HCT116 (cell line): ENCODE measurements at regions not wholly inside any gene's neighbourhood (a gene's known extent, or its start where the extent isn't known, plus 50 kb on each side); places are given as distances from the start of the nearest gene placed in this dataset.

Experiments
- ATAC-seq: fragments of 200-7000 bp; cut with Tn5 transposase; 2 replicates; pipeline ENCODE4 v1.9.1; 2020; ENCODE audit warnings: mild to moderate bottlenecking, moderate library complexity
- BruUV-seq: library from RNA; stranded (reverse); fragments of 400-500 nt; replicated peaks from 2 replicates; lab custom pipeline; 2021; lab: Mats Ljungman, UMichigan
- CTCF ChIA-PET: fragments of 300-600 bp; sonication (Branson Sonifier 250); formaldehyde crosslinking; loops from one replicate; lab custom pipeline; 2021; ENCODE audit warnings: antibody characterized with exemption; lab: Charles Lee
- POLR2A ChIA-PET: fragments of 300-600, 350-600 bp; sonication (Branson Sonifier 250); formaldehyde crosslinking; loops from one replicate; lab custom pipeline; 2021; ENCODE audit warnings: antibody characterized with exemption; lab: Charles Lee
- RAD21 ChIA-PET, 2 experiments: fragments of 300-600 bp; sonication (Branson Sonifier 250); formaldehyde crosslinking; loops; one replicate each; lab custom pipeline; 2023; ENCODE audit warnings: low total read pairs in 2 of 2; ENCODE audit not compliant: uncharacterized antibody in 2 of 2, unreplicated experiment in 2 of 2, low non-redundant PET in 1 of 2; lab: Charles Lee
- DNase-seq: peaks from one replicate; pipeline ENCODE4 v3.0.0-alpha.2; 2010; ENCODE audit warnings: low read depth, low spot score
- H2AFZ ChIP-seq: fragments of 200-600 bp; shearing (Covaris generic), sonication (generic); 2 replicates; pipeline ENCODE4 v1.6.1; 2017; ENCODE audit warnings: low read depth, mixed run types, mixed read lengths, antibody characterized with exemption, low read length; ENCODE audit not compliant: poor library complexity, severe bottlenecking
- H3K27ac ChIP-seq: 2 replicates; pipeline ENCODE4 v1.5.1; 2012; ENCODE audit warnings: low read depth, low read length
- H3K27me3 ChIP-seq: fragments of 200-600 bp; sonication (generic); 2 replicates; pipeline ENCODE4 v1.6.1; 2016; ENCODE audit warnings: mixed run types, low read length, mixed read lengths; ENCODE audit not compliant: insufficient read depth
- H3K36me3 ChIP-seq, 2 experiments: fragments of 200-500 bp in 1 of 2; fragments of 200-600 bp in 1 of 2; sonication (Bioruptor generic) in 1 of 2; sonication (generic) in 1 of 2; 2 replicates each; pipeline versions ENCODE4 v1.5.1 to v1.6.1; 2014 to 2016; ENCODE audit warnings: low read length in 2 of 2, inconsistent platforms in 1 of 2, mixed read lengths in 1 of 2, mixed run types in 1 of 2; ENCODE audit not compliant: insufficient read depth in 2 of 2, control insufficient read depth in 1 of 2
- H3K4me1 ChIP-seq, 2 experiments: fragments of 200-600 bp in 1 of 2; sonication (generic) in 1 of 2; 2 replicates each; pipeline versions ENCODE4 v1.5.1 to v1.6.1; 2012 to 2017; ENCODE audit warnings: low read length in 2 of 2, inconsistent platforms in 1 of 2, mild to moderate bottlenecking in 1 of 2, mixed read lengths in 1 of 2, mixed run types in 1 of 2, moderate library complexity in 1 of 2; ENCODE audit not compliant: insufficient read depth in 2 of 2, control insufficient read depth in 1 of 2
- H3K4me2 ChIP-seq: fragments of 200-600 bp; sonication (generic); 2 replicates; pipeline ENCODE4 v1.6.1; 2017; ENCODE audit warnings: mixed run types, low read length, mixed read lengths
- H3K4me3 ChIP-seq, 2 experiments: fragments of 200-600 bp in 1 of 2; sonication (generic) in 1 of 2; replicated peaks in 1 of 2; 2 replicates each; pipeline ENCODE4 v1.5.1; 2011 to 2016; ENCODE audit warnings: low read length in 2 of 2, control low read depth in 1 of 2, low read depth in 1 of 2, mild to moderate bottlenecking in 1 of 2, mixed read lengths in 1 of 2, mixed run types in 1 of 2
- H3K79me2 ChIP-seq: fragments of 200-600 bp; sonication (generic); 2 replicates; pipeline ENCODE4 v1.6.1; 2017; ENCODE audit warnings: mild to moderate bottlenecking, mixed run types, low read length, moderate library complexity, mixed read lengths; ENCODE audit not compliant: insufficient read depth
- H3K9ac ChIP-seq: fragments of 200-600 bp; sonication (generic); 2 replicates; pipeline ENCODE4 v1.6.1; 2016; ENCODE audit warnings: low read length, mixed read lengths
- H3K9me2 ChIP-seq: fragments of 200-600 bp; sonication (generic), shearing (Covaris generic); 2 replicates; pipeline ENCODE4 v1.6.1; 2017; ENCODE audit warnings: mixed run types, mild to moderate bottlenecking, moderate library complexity; ENCODE audit not compliant: insufficient read depth
- H3K9me3 ChIP-seq, 2 experiments: fragments of 200-500 bp in 1 of 2; fragments of 200-600 bp in 1 of 2; sonication (Bioruptor generic) in 1 of 2; sonication (generic) in 1 of 2; 2 replicates each; pipeline ENCODE4 v1.6.1; 2014 to 2017; ENCODE audit warnings: low read length in 2 of 2, mixed read lengths in 2 of 2, inconsistent platforms in 1 of 2, low read depth in 1 of 2, mild to moderate bottlenecking in 1 of 2, mixed run types in 1 of 2, moderate library complexity in 1 of 2; ENCODE audit not compliant: control insufficient read depth in 1 of 2, insufficient read depth in 1 of 2
- H4K20me1 ChIP-seq: fragments of 200-600 bp; sonication (generic), shearing (Covaris generic); 2 replicates; pipeline ENCODE4 v1.6.1; 2017; ENCODE audit warnings: mixed run types, mild to moderate bottlenecking, moderate library complexity; ENCODE audit not compliant: insufficient read depth
- CBX3 ChIP-seq: IDR thresholded peaks from 2 replicates; pipeline ENCODE4 v1.6.1; 2012; ENCODE audit warnings: low read depth
- CEBPB ChIP-seq: IDR thresholded peaks from 2 replicates; pipeline ENCODE4 v1.6.1; 2012; ENCODE audit warnings: low read depth
- CTCF ChIP-seq, 3 experiments: fragments of 200-600 bp in 1 of 3; sonication (generic) in 1 of 3; IDR thresholded peaks in 2 of 3; conservative IDR thresholded peaks in 1 of 3; 2 replicates each; pipeline ENCODE4 v1.5.1; 2012 to 2017; ENCODE audit warnings: low read depth in 2 of 3, low read length in 2 of 3, antibody characterized with exemption in 1 of 3, borderline replicate concordance in 1 of 3, control low read depth in 1 of 3, mild to moderate bottlenecking in 1 of 3, mixed read lengths in 1 of 3, mixed run types in 1 of 3, moderate library complexity in 1 of 3; ENCODE audit not compliant: insufficient read depth in 1 of 3
- ELF1 ChIP-seq: IDR thresholded peaks from 2 replicates; pipeline ENCODE4 v1.6.1; 2012; ENCODE audit warnings: low read depth, borderline replicate concordance
- EZH2phosphoT487 ChIP-seq: fragments of 200-600 bp; IDR thresholded peaks from 2 replicates; pipeline ENCODE4 v1.6.1; 2018; ENCODE audit warnings: antibody characterized with exemption, borderline replicate concordance
- JUND ChIP-seq: IDR thresholded peaks from 2 replicates; pipeline ENCODE4 v1.6.1; 2012
- MAX ChIP-seq: IDR thresholded peaks from 2 replicates; pipeline ENCODE4 v1.6.1; 2012
- POLR2A ChIP-seq: IDR thresholded peaks from 2 replicates; pipeline ENCODE4 v1.7.0; 2011; ENCODE audit warnings: borderline replicate concordance; ENCODE audit not compliant: insufficient read depth, insufficient read length; ENCODE audit errors: extremely low read depth
- POLR2AphosphoS5 ChIP-seq: IDR thresholded peaks from 2 replicates; pipeline ENCODE4 v1.6.1; 2011; ENCODE audit warnings: mild to moderate bottlenecking, low read depth, low read length, moderate library complexity
- RAD21 ChIP-seq: IDR thresholded peaks from 2 replicates; pipeline ENCODE4 v1.6.1; 2012; ENCODE audit warnings: low read depth, mild to moderate bottlenecking
- SIN3A ChIP-seq: IDR thresholded peaks from 2 replicates; pipeline ENCODE4 v1.6.1; 2012; ENCODE audit warnings: low read depth
- TCF7L2 ChIP-seq: IDR thresholded peaks from 2 replicates; pipeline ENCODE4 v1.7.0; 2011; ENCODE audit warnings: borderline replicate concordance, inconsistent platforms; ENCODE audit not compliant: insufficient read depth, insufficient read length; ENCODE audit errors: extremely low read depth
- ZBTB33 ChIP-seq: IDR thresholded peaks from 2 replicates; pipeline ENCODE4 v1.6.1; 2011; ENCODE audit warnings: mild to moderate bottlenecking, low read length, moderate library complexity; ENCODE audit not compliant: insufficient replicate concordance; ENCODE audit errors: extremely low read depth
- ZFX ChIP-seq: fragments of 450-650 bp; IDR thresholded peaks from 2 replicates; pipeline ENCODE4 v1.6.1; 2017
- ZNF274 ChIP-seq: fragments of 200-500 bp; sonication (Bioruptor generic); IDR thresholded peaks from 2 replicates; pipeline ENCODE4 v1.6.1; 2014; ENCODE audit warnings: mild to moderate bottlenecking, low read depth, low read length, inconsistent platforms
- intact Hi-C: fragments of 100-400 bp; cut with micrococcal nuclease; formaldehyde crosslinking; loops from 2 replicates; pipeline ENCODE4 v1.10.0; 2022

- ChIA-PET CTCF (no interaction called here), RAD21 (no interaction called here), POLR2A (no interaction called here)
- no peak for DNase-seq
- peaks cover 22 to 28% of the 10 kb centered on the region in 2 experiments; a peak in 2 of 4 replicates for H3K9me3 ChIP-seq
- TF ChIP-seq ELF1 = no peak
- TF ChIP-seq ZNF274 = no peak
- TF ChIP-seq SIN3A = no peak
- TF ChIP-seq CTCF (IDR thresholded peaks at IDR 0.05 in 2 of 3, conservative IDR thresholded peaks at IDR 0.05 in 1 of 3; ENCODE audit: borderline replicate concordance in 1 of 3, insufficient read depth in 1 of 3, low read depth in 2 of 3, low read length in 2 of 3) = no peak
- no peak for TF ChIP-seq JUND
- no peak for TF ChIP-seq RAD21
- no peak for TF ChIP-seq MAX
- no peak for TF ChIP-seq POLR2AphosphoS5
- no peak for TF ChIP-seq CBX3
- no peak for TF ChIP-seq ZFX
- no peak for TF ChIP-seq POLR2A
- TF ChIP-seq EZH2phosphoT487 = no peak
- no peak for TF ChIP-seq TCF7L2
- no peak for TF ChIP-seq CEBPB
- no peak for TF ChIP-seq ZBTB33
- H3K9me2 ChIP-seq = no peaks in the 10 kb centered on the region
- H3K27ac ChIP-seq = no peak overlapping the region
- H3K4me1 ChIP-seq = no peaks in the 10 kb centered on the region
- ATAC-seq = no peak
- no peaks in the 10 kb centered on the region for H4K20me1 ChIP-seq
- H3K27me3 ChIP-seq = no peaks in the 10 kb centered on the region
- H3K4me2 ChIP-seq = no peak overlapping the region
- H3K36me3 ChIP-seq = no peaks in the 10 kb centered on the region
- intact Hi-C loops = no loop called here
- H3K79me2 ChIP-seq = no peaks in the 10 kb centered on the region
- H3K9ac ChIP-seq = no peak overlapping the region
- no peak overlapping the region for H2AFZ ChIP-seq
- H3K4me3 ChIP-seq = no peak overlapping the region
- no TSS peak for BruUV-seq
Measured at GRCh38 chr13:58455094-58455493, 823.5 kb downstream of the PCDH17 start.
